GM12878 (cell line): ENCODE measurements at regions not wholly inside any gene's neighbourhood (a gene's known extent, or its start where the extent isn't known, plus 50 kb on each side); places are given as distances from the start of the nearest gene placed in this dataset.

ENCODE experiments used
- ATAC-seq: fragments of 200-7000 bp; cut with Tn5 transposase; 3 replicates; pipeline ENCODE4 v1.9.1; 2020; ENCODE audit warnings: mild to moderate bottlenecking, moderate library complexity
- BruUV-seq: library from RNA; stranded (reverse); fragments of 400-500 nt; replicated peaks from 2 replicates; lab custom pipeline; 2021; lab: Mats Ljungman, UMichigan
- CTCF ChIA-PET: fragments of 300-600 bp; sonication (Branson Sonifier 250); formaldehyde crosslinking; extraction: SDS; loops from one replicate; lab custom pipeline; 2021; ENCODE audit warnings: inconsistent platforms; lab: Yijun Ruan, JAX
- POLR2A ChIA-PET: fragments of 350-600 bp; formaldehyde crosslinking; extraction: SDS; loops from one replicate; lab custom pipeline; 2021; ENCODE audit warnings: inconsistent platforms; lab: Charles Lee
- RAD21 ChIA-PET: fragments of 300-600 bp; sonication (Branson Sonifier 250); formaldehyde crosslinking; loops from one replicate; lab custom pipeline; 2023; ENCODE audit warnings: antibody characterized with exemption; ENCODE audit not compliant: unreplicated experiment; lab: Charles Lee
- SMC1A ChIA-PET: fragments of 300-600 bp; sonication (Branson Sonifier 250); formaldehyde crosslinking; loops from one replicate; lab custom pipeline; 2023; ENCODE audit not compliant: unreplicated experiment, uncharacterized antibody; lab: Charles Lee
- DNase-seq: peaks from one replicate; pipeline ENCODE4 v3.0.0-alpha.2; 2011; ENCODE audit warnings: low read depth, low spot score
- FAIRE-seq: peaks from 3 replicates; lab custom pipeline; 2011; peaks lifted over from hg19 to GRCh38; lab: Jason Lieb, UNC
- H2AFZ ChIP-seq: 2 replicates; pipeline ENCODE4 v1.6.0; 2011; ENCODE audit warnings: low read depth, low read length, control low read depth; ENCODE audit not compliant: control insufficient read depth
- H3K27ac ChIP-seq: 2 replicates; pipeline ENCODE4 v1.5.1; 2011; ENCODE audit warnings: control low read depth; ENCODE audit not compliant: control insufficient read depth, insufficient read depth
- H3K27me3 ChIP-seq, 2 experiments: replicated peaks in 1 of 2; 2 replicates each; pipeline versions ENCODE4 v1.6.0 to v1.6.1; 2011; ENCODE audit warnings: low read length in 1 of 2; ENCODE audit not compliant: control insufficient read depth in 2 of 2, insufficient read depth in 2 of 2
- H3K36me3 ChIP-seq, 2 experiments: 2 replicates each; pipeline ENCODE4 v1.5.1; 2011; ENCODE audit warnings: low read length in 1 of 2; ENCODE audit not compliant: control insufficient read depth in 2 of 2, insufficient read depth in 2 of 2
- H3K4me1 ChIP-seq: 2 replicates; pipeline ENCODE4 v1.6.1; 2011; ENCODE audit warnings: mild to moderate bottlenecking, low read length, moderate library complexity, mixed read lengths; ENCODE audit not compliant: control insufficient read depth, insufficient read depth
- H3K4me2 ChIP-seq: 2 replicates; pipeline ENCODE4 v1.6.0; 2011; ENCODE audit warnings: control low read depth; ENCODE audit not compliant: control insufficient read depth, insufficient read depth
- H3K4me3 ChIP-seq: fragments of 200-600 bp; sonication (generic); 2 replicates; pipeline ENCODE4 v1.5.1; 2016
- H3K79me2 ChIP-seq: 2 replicates; pipeline ENCODE4 v1.6.0; 2011; ENCODE audit warnings: low read length; ENCODE audit not compliant: control insufficient read depth, insufficient read depth
- H3K9ac ChIP-seq: 2 replicates; pipeline ENCODE4 v1.8.0; 2011; ENCODE audit warnings: low read length, control low read depth, mixed read lengths; ENCODE audit not compliant: control insufficient read depth, insufficient read depth
- H3K9me3 ChIP-seq: replicated peaks from 3 replicates; pipeline ENCODE4 v1.5.1; 2011; ENCODE audit warnings: mild to moderate bottlenecking, low read length; ENCODE audit not compliant: control insufficient read depth, insufficient read depth
- H4K20me1 ChIP-seq: 2 replicates; pipeline ENCODE4 v1.6.0; 2011; ENCODE audit not compliant: control insufficient read depth, insufficient read depth
- BCL3 ChIP-seq: IDR thresholded peaks from 2 replicates; pipeline ENCODE4 v1.6.1; 2011; ENCODE audit warnings: borderline replicate concordance, low read depth, mild to moderate bottlenecking, moderate library complexity, low read length; ENCODE audit not compliant: insufficient read depth, poor library complexity, severe bottlenecking
- CBFB ChIP-seq: IDR thresholded peaks from 2 replicates; pipeline ENCODE4 v1.6.1; 2016; ENCODE audit warnings: antibody characterized with exemption, low read depth
- EGR1 ChIP-seq, 2 experiments: IDR thresholded peaks; 1 replicate in 1 of 2; 2 replicates in 1 of 2; pipeline ENCODE4 v1.6.1; 2011 to 2012; ENCODE audit warnings: low read depth in 2 of 2, low read length in 2 of 2, borderline replicate concordance in 1 of 2, mild to moderate bottlenecking in 1 of 2, moderate library complexity in 1 of 2
- ETV6 ChIP-seq, 2 experiments: fragments of 450-650 bp in 1 of 2; IDR thresholded peaks in 1 of 2; conservative IDR thresholded peaks in 1 of 2; 2 replicates each; pipeline ENCODE4 v1.6.1; 2014; ENCODE audit warnings: antibody characterized with exemption in 1 of 2, borderline replicate concordance in 1 of 2, low read depth in 1 of 2, mild to moderate bottlenecking in 1 of 2, moderate library complexity in 1 of 2
- FOXM1 ChIP-seq: IDR thresholded peaks from 2 replicates; pipeline ENCODE4 v1.6.1; 2012; ENCODE audit warnings: low read depth, mild to moderate bottlenecking, inconsistent platforms, low read length, moderate library complexity
- HDGF ChIP-seq: fragments of 450-650 bp; IDR thresholded peaks from 2 replicates; pipeline ENCODE4 v1.6.1; 2016; ENCODE audit warnings: antibody characterized with exemption
- IKZF2 ChIP-seq, 2 experiments: fragments of 450-650 bp; IDR thresholded peaks; 2 replicates each; pipeline ENCODE4 v1.6.1; 2017; ENCODE audit warnings: mild to moderate bottlenecking in 2 of 2, moderate library complexity in 2 of 2
- RBBP5 ChIP-seq: fragments of 200-600 bp; sonication (generic); conservative IDR thresholded peaks from 2 replicates; pipeline ENCODE4 v1.6.1; 2016
- RUNX3 ChIP-seq: IDR thresholded peaks from 2 replicates; pipeline ENCODE4 v1.6.1; 2012; ENCODE audit warnings: low read length, inconsistent platforms
- SMAD1 ChIP-seq: fragments of 450-650 bp; IDR thresholded peaks from 2 replicates; pipeline ENCODE4 v1.6.1; 2018; ENCODE audit warnings: mild to moderate bottlenecking, low read depth; ENCODE audit not compliant: partially characterized antibody
- SUZ12 ChIP-seq: fragments of 200-600 bp; sonication (generic); IDR thresholded peaks from one replicate; pipeline ENCODE4 v1.6.1; 2018; ENCODE audit warnings: antibody characterized with exemption, mild to moderate bottlenecking; ENCODE audit not compliant: unreplicated experiment
- TARDBP ChIP-seq: IDR thresholded peaks from 2 replicates; pipeline ENCODE4 v1.6.1; 2016; ENCODE audit warnings: borderline replicate concordance
- TCF7 ChIP-seq: IDR thresholded peaks from 2 replicates; pipeline ENCODE4 v1.6.1; 2014; ENCODE audit warnings: antibody characterized with exemption, borderline replicate concordance
- ZNF24 ChIP-seq: fragments of 450-650 bp; IDR thresholded peaks from 2 replicates; pipeline ENCODE4 v1.6.1; 2017; ENCODE audit warnings: antibody characterized with exemption, mild to moderate bottlenecking
- ZSCAN29 ChIP-seq: fragments of 450-650 bp; IDR thresholded peaks from 2 replicates; pipeline ENCODE4 v1.6.1; 2017; ENCODE audit warnings: mild to moderate bottlenecking, moderate library complexity
- WGBS: methylation state at CpG from one replicate; pipeline ENCODE4 v1.1.6; 2016; ENCODE audit warnings: low lambda C conversion rate; ENCODE audit not compliant: insufficient replicate concordance, insufficient coverage; ENCODE audit errors: missing lambda C conversion rate; 5-methylcytosine and 5-hydroxymethylcytosine counted together
- in situ Hi-C: fragments of 300-500 bp; cut with MboI; formaldehyde crosslinking; loops from 9 replicates; pipeline ENCODE4 v1.14.3; 2018; ENCODE audit warnings: mixed read lengths
- intact Hi-C: fragments of 100-400 bp; cut with micrococcal nuclease; formaldehyde crosslinking; loops from one replicate; pipeline ENCODE4 v1.14.2; 2022; ENCODE audit not compliant: unreplicated experiment
- TF ChIP-seq, protein P1 (sequence below): IDR thresholded peaks from 2 replicates; pipeline ENCODE4 v1.6.1; 2012; ENCODE audit warnings: low read depth, low read length, improper control_type of control experiment
- TF ChIP-seq, protein P2 (sequence below): fragments of 450-650 bp; IDR thresholded peaks from 2 replicates; pipeline ENCODE4 v1.6.1; 2018; ENCODE audit warnings: mild to moderate bottlenecking, low read depth, moderate library complexity; ENCODE audit not compliant: partially characterized antibody

DNA sequence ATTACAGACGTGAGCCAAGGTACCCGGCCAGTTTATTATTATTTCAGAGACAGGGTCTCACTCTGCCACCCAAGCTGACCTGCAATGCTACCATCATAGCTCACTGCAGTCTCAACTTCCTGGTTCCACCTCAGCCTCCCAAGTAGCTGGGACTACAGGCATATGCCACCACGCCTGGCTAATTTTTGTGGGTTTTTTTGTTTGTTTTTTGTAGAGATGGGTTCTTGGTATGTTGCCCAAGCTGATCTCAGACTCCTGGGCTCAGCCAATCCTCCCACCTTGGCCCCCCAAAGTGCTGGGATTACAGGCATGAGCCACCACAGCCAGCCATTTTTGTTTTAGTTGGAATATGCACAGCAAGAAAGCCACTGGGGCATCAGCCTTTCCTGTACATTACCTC lies 115.7 kb downstream of the MRM1 start (continued):
- TF ChIP-seq, protein P1, sequence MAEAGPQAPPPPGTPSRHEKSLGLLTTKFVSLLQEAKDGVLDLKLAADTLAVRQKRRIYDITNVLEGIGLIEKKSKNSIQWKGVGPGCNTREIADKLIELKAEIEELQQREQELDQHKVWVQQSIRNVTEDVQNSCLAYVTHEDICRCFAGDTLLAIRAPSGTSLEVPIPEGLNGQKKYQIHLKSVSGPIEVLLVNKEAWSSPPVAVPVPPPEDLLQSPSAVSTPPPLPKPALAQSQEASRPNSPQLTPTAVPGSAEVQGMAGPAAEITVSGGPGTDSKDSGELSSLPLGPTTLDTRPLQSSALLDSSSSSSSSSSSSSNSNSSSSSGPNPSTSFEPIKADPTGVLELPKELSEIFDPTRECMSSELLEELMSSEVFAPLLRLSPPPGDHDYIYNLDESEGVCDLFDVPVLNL: no peak
- TF ChIP-seq ETV6 (conservative IDR thresholded peaks at IDR 0.05 in 1 of 2, IDR thresholded peaks at IDR 0.05 in 1 of 2; ENCODE audit: borderline replicate concordance in 1 of 2, low read depth in 1 of 2) (no peak), CBFB (no peak), TARDBP (no peak), SMAD1 (no peak), ZNF24 (no peak), RUNX3 (no peak), RBBP5 (no peak)
- TF ChIP-seq, protein P2, sequence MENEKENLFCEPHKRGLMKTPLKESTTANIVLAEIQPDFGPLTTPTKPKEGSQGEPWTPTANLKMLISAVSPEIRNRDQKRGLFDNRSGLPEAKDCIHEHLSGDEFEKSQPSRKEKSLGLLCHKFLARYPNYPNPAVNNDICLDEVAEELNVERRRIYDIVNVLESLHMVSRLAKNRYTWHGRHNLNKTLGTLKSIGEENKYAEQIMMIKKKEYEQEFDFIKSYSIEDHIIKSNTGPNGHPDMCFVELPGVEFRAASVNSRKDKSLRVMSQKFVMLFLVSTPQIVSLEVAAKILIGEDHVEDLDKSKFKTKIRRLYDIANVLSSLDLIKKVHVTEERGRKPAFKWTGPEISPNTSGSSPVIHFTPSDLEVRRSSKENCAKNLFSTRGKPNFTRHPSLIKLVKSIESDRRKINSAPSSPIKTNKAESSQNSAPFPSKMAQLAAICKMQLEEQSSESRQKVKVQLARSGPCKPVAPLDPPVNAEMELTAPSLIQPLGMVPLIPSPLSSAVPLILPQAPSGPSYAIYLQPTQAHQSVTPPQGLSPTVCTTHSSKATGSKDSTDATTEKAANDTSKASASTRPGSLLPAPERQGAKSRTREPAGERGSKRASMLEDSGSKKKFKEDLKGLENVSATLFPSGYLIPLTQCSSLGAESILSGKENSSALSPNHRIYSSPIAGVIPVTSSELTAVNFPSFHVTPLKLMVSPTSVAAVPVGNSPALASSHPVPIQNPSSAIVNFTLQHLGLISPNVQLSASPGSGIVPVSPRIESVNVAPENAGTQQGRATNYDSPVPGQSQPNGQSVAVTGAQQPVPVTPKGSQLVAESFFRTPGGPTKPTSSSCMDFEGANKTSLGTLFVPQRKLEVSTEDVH: no peak

DNA sequence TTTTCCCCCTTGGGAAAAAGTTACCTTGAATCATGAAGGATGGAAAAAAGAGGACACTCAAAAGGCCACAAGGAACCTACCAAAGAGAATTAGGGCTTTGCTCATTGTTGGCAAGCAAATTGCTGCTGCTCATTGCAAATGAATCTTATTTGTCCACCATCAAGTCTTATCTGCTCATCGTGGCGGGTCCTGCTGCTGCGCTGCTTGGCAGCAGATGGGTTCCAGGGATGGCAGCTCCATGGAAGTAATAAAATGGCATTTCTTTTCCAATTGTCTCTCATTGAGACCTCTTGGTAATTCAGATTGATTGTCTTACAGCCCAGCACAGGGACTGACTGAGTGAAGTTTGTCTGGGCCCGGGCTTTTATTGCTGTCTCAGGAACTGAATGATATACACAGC lies 118.7 kb downstream of the MRM1 start:
- H3K27ac ChIP-seq: no peak overlapping the region
- no peaks in the 10 kb centered on the region; a peak in 3 of 4 replicates for H3K27me3 ChIP-seq
- H3K4me1 ChIP-seq: peaks cover 14% of the 10 kb centered on the region
- no peak overlapping the region for H2AFZ ChIP-seq
- in situ Hi-C loops (no loop called here), intact Hi-C loops (no loop called here)
- H3K4me2 ChIP-seq: no peak overlapping the region
- WGBS: 96% methylated on average over 4 of the region's 4 CpGs
- BruUV-seq: no TSS peak
- H3K36me3 ChIP-seq: no peaks in the 10 kb centered on the region
- RAD21 ChIA-PET: no interaction called here
- DNase-seq (no peak), FAIRE-seq (no peak)
- H3K9ac ChIP-seq: no peak overlapping the region
- H3K79me2 ChIP-seq: no peaks in the 10 kb centered on the region
- TF ChIP-seq EGR1 (IDR thresholded peaks at IDR 0.05; ENCODE audit: borderline replicate concordance in 1 of 2, low read depth in 2 of 2, low read length in 2 of 2) (no peak), HDGF (no peak), TCF7 (no peak), FOXM1 (no peak), BCL3 (peak; percentile 42), IKZF2 (IDR thresholded peaks at IDR 0.05) (no peak), SUZ12 (no peak), ZSCAN29 (no peak)
- TF ChIP-seq, all 136 proteins: peak for 1
- ATAC-seq: no peak
- ChIA-PET SMC1A (no interaction called here), POLR2A (interaction anchor here (1.2 kb wide), 1 partner anchor 127 kb away, joined by 3 read pairs; no protein-coding TSS in a partner anchor), CTCF (interaction anchor here (1.2 kb wide), 1 partner anchor 117 kb away, joined by 5 read pairs; no protein-coding TSS in a partner anchor)
- Histone ChIP-seq H4K20me1 (no peaks in the 10 kb centered on the region), H3K9me3 (no peaks in the 10 kb centered on the region), H3K4me3 (no peak overlapping the region)
